KG1 (cell line): ENCODE measurements at regions not wholly inside any gene's neighbourhood (a gene's known extent, or its start where the extent isn't known, plus 50 kb on each side); places are given as distances from the start of the nearest gene placed in this dataset.

Source experiments
- DNase-seq: peaks from one replicate; lab custom pipeline; 2025; lab: John Stamatoyannopoulos, UW

GRCh38 chr5:67331296-67331925 lies 134.8 kb upstream of the CD180 start:
- DNase-seq: no peak

DNA sequence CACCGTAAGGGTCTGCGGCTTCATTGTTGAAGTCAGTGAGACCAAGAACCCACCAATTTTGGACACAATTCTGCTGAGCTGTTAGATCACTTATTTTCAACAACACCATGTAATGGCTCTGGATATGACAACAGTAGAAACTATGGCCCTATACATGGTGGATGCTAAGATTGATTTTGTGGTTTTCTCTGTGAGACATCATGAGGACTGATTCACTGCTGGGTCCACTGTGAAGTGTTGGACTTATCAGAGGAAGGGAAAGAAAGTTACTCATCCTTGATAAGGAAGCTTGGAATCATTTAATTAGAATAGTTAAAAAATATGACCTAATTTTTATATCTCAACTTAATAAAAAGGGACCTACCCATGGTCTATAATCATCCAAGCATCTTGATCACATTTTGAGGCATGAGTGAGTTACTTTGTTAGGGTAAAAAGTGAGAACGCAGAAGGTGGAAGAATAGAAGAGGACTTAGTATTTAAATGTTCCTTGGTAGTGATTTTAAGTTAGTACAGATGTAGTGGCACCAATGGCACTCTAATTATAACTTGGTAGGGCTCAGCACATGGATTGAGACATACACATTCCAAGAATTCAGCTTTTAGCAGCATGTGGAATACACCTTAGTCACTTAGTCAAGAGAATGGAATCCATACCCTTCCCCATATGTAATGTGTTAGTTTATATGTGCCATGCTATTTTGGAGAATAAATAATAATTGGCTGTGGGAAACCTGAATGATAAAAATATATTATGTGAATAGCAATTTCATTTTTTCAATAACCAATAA lies 123.5 kb upstream of the CD180 start:
- DNase-seq: no peak

DNA sequence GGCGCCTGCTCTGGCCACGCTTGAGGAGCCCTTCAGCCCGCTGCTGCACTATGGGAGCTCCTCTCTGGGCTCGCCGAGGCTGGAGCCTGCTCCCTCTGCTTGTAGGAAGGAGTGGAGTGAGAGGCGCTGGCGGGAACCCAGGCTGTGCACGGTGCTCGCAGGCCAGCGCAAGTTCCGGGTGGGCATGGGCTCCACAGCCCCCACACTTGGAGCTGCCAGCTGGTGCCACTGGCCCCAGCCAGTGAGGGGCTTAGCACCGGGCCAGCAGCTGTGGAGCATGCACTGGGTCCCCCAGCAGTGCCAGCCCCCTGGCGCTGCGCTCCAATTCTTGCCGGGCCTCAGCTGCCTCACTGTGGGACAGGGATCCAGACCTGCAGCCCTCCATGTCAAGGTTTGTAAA lies 122.1 kb upstream of the CD180 start:
- no peak for DNase-seq

DNA sequence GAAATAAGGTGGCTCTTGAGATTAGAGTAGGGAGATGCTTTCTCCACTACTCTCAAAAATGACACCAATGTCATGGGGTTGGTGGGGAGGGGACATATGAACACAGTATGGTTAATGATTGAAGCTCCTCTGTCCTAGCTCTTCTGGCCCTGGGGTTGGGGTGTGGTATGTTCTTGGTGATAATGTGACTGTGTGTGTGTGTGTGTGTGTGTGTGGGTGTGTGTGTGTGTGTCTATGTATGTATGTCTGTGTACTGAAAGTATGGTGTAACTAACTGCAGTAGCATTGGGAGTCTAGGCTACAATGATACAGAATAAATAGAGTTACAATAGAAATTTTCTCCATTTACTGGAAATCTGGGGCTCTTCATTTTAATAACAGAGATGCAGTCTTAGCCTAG lies 121.0 kb upstream of the CD180 start:
- DNase-seq: no peak

DNA sequence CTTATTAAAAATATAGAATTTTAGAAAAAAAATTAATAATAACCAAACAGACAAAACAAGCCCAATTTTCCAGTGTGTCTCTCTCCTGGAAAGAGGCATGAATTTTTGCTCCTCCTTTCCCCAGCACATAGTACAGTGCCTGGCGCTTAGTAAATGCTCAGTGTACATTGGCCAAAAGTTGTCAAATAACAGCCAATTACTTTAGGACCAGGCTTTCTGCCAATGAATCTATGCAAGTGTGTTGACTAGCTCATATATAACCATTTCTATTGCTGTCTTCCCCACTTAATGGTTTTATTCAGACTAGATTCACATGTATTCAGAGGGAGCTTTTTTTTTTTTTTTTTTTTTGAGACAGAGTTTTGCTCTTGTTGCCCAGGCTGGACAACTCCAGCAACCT lies 120.1 kb upstream of the CD180 start:
- no peak for DNase-seq

DNA sequence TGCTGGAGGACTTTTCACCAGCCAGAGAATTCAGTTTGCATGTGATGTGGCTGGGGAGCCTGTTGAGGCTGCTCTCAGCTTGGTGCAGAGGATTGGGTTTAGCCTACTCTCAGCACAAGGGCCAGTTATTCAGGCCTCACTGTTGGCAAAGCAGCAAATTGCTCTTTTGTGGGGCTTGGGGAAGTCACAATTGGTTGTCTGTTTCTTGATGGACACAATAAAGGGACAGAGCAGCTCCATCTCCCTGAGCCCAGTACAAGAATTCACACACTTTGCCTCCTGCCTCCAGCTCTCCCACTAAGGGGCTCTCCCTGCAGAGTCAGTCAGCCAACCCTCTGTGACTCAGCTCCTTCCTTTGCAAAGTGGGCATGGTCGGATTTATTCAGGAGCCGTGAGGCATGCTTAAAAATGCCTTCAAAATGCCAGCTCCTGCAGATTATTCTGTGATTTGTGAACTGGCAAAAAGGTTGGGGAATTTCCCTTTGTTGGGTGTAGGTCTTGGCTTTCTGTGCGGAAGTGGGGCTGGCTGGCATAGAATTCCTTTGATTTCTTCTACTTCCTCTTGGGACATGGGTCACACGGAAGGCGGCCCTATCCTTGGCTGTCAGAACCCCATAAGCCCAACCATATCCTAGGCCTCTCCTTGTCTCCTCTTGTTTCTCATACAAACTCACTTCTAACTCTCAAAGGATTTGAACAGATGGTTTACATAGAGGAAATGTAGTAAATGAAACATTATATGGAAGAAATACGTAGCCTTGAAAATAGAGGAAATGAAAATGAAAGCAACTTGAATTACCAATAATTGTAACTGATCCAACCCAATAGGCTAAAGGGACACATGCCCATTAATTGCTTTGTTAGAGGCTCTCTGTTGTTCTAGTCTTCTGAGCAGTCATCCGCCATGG lies 118.7 kb upstream of the CD180 start:
- no peak for DNase-seq

GRCh38 chr5:67311701-67312100 lies 115.1 kb upstream of the CD180 start:
- no peak for DNase-seq

- no peak for DNase-seq
These were observed 114.6 kb upstream of the CD180 start for GRCh38 chr5:67311208-67311607.

- no peak for DNase-seq
These were observed 114.1 kb upstream of the CD180 start for GRCh38 chr5:67310740-67311139.

DNA sequence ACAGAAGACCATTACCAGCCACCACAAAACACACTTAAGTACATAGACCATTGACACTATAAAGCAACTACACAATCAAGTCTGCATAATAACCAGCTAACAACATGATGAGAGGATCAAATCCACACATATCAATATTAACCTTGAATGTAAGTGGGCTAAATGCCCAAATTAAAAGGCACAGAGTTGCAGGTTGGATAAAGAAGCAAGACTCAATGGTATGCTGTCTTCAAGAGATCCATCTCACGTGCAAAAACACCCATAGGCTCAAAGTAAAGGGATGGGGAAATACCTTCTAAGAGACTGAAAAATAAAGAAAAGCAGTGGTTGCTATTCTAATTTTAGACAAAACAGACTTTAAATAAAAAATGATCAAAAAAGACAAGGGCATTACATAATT lies 113.6 kb upstream of the CD180 start:
- no peak for DNase-seq

DNA sequence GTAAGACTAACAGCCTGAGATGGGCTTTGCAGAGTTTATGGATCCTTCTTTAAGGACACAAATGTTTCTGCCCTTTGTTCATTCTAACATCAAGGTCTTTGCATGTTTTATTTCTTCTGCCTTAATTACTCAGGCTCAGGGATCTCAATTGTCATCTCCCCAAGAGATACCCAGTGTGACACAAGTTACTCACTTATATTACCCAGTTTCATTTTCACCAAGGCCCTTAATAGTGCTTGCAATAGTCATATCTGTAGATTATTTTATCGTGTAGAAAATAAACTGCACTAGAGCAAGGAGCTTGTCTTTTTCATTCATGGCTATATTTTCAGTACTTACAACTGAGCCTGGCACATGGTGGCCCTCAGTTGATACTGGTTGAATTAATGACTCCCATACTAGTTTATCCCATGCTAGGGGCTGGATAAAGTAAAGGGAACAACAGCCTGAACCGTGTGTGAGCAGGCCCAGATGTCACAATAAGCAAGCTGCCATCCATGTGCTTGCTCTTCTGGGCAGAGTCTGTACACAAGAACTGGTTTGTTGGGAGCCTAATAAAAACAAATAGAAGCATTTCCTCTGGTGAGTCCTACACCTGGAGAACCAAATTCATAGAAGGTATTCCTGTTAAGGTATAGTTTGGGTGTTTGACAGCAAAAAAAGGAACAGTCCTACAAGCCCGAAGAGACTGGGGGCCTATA lies 112.5 kb upstream of the CD180 start:
- DNase-seq: no peak

- no peak for DNase-seq
These were observed 110.5 kb upstream of the CD180 start for GRCh38 chr5:67306965-67307607.

DNA sequence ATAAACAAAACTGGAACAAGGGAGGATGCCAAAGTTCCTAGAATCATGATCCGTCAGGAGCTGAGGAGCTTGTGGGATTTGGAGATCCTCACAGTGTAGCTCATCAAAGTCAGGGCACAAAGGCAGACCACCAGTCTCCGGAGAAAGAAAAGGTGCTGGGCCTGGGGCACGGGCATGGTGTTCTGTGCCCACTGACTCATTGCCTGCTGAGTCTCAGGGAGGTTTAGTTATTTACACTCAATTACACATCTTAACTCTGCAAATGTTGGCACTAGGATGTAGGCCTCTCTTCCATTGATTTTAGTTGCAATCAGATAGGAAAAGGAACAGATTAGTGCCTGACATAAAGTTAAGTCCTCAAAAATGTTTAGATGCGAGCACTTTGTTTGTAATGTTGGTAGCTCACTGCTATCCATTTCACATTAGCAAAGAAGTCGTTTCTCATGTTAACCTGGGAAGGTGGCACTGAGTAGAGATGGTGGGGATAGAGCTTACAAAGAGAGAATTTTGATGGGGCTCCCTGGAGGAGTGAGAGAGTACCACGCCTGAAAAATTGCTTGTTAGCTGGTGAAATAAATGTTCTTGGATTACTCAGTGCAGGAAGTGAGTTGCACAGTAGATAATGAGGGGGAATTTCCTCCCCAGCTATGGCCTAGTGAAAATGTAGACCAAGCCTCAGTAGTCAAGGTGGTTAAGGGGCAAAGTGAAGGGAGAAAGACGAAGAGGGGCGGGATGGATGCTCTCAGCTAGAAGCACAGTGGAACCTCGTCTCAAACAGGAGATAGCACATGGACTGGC lies 109.5 kb upstream of the CD180 start:
- DNase-seq: no peak

GRCh38 chr5:67305401-67305800 lies 108.8 kb upstream of the CD180 start:
- DNase-seq: no peak

DNA sequence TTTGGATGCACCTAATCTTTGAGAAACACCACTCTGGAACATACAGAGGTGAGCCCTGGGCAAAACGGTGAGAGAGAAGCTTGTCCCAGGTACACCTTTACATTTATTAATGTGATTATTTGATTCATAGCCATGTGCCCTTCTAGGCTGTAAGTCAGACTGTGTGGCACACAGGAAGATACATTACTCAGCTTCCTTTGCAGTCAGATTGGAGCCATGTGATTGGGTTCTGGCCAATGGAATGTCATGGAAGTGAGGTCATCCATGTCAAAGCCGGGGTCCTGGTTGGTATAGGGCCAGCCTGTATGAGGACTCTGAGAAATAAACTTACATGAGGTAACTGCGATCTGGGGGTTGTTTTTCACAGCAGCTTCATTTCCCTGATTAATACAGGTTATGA lies 106.8 kb upstream of the CD180 start:
- no peak for DNase-seq

GRCh38 chr5:67301285-67301903 lies 104.8 kb upstream of the CD180 start:
- DNase-seq: no peak

DNA sequence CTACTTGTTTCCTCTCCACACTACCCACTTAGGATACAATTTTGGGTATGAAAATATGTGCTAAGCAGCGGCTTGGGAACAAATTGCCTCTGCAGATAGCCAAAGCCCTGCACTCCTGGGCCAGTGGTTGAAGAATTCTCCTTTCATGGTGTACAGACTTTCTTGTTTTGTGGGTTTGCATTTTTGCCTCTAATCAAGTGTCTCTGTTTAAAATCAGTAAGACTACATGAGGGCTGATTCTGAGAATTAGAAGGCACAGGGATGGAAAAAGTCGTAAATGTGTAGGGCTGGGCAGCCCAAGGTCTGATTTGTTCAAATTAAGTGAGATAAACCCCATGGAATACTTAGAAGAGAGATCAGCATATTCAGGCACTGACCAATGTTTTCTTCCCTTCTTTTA lies 103.7 kb upstream of the CD180 start:
- no peak for DNase-seq

DNA sequence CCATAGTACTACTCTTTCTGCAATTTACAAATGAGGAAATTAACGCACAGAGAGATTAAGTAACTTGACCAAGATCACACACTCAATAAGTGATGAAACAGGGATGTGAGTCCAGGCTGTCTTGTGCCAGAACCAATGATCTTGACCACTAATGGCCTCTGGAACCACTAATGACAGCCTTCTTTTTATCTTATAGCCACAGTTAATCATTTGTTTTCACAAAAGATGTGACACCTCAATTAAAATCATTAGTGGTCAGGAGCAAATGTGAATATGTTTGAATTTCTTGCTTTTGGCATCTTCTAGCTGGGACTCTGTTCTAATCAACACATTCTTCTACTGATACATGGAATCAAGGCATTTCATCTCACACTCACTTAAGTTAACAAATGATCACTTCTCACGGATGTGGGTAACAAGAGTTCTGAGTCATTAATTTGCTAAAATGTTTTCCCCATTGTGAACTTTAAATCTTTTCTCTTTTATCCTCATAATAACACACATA lies 102.7 kb upstream of the CD180 start:
- DNase-seq: no peak

DNA sequence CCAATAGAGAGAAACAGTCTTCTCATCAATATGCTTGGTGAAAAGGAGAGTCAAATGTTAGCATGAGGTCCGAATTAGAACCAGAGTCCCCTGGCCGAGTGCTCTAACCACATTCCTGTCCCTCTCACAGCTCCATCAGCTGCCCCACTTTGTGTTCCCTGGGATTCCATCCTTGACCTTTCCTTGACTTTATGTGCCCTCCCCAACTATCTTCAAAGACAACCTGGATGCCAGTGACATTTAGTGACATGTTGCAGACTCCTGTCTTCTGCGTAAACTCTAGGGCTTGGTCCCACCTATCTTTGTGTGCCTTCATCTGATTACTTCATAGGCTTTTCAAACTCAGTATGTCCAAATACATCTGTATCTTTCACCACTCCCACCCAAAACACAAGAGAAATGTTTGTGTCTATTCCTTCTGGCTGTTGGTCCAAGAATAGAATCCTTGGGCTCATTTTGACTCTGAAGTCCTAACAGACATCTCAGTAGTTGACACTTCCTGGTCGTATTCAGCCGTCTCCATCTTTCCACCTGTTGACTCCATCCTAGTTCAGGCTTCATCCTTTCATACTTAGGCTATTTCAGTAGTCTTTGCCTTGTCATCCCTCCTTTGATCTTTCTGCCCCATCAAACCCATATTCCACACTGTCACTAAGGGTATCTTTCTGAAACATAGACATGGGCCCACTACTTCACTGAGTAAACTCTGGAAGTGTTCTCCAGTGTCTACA lies 101.4 kb upstream of the CD180 start:
- no peak for DNase-seq

DNA sequence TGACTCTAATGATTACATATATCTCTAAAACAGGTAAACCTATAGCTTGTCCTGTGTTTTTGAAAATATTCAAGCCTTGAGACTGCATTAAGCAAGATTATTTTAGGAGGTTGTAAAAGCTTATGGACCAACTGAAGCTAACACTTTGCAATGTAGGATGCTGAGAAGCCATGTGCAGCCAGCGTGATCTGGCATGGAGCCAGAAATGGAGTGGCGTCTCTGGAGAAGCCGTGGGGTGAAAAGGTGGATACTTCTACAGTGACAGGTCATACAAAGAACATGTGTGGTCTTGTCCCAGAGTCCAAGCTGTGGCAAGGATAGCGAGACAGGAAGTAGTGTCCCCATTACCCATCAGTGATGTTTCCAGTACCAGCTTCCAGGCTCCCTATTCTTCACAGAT lies 100.8 kb upstream of the CD180 start:
- DNase-seq: no peak
